Thyroid gland (tissue), 4 donors: ENCODE measurements at regions not wholly inside any gene's neighbourhood (a gene's known extent, or its start where the extent isn't known, plus 50 kb on each side); places are given as distances from the start of the nearest gene placed in this dataset.
"Not testable (repeated sequence)": the region's sequence is repeated elsewhere in the genome, so short reads cannot be mapped to it uniquely, and the experiment has no call there.

ENCODE experiments used
- DNase-seq, 2 donors: peaks; one replicate each; pipeline ENCODE4 v3.0.0-alpha.2; 2019
- H3K27ac ChIP-seq, 3 donors: fragments of 200-600 bp; sonication (generic); 1 replicate in 2 of 3; 2 replicates in 1 of 3; pipeline ENCODE4 v1.5.1; 2016 to 2019; ENCODE audit warnings: mild to moderate bottlenecking in 1 of 3, moderate library complexity in 1 of 3
- H3K27me3 ChIP-seq: fragments of 200-600 bp; sonication (generic); one replicate; pipeline ENCODE4 v1.5.1; 2019
- H3K36me3 ChIP-seq, 2 donors: fragments of 200-600 bp; sonication (generic); one replicate each; pipeline ENCODE4 v1.5.1; 2016 to 2019
- H3K4me1 ChIP-seq, 2 donors: fragments of 200-600 bp; sonication (generic); one replicate each; pipeline ENCODE4 v1.5.1; 2017 to 2019
- H3K4me3 ChIP-seq, 3 donors: fragments of 200-600 bp; sonication (generic); replicated peaks in 1 of 3; 1 replicate in 2 of 3; 2 replicates in 1 of 3; pipeline ENCODE4 v1.5.1; 2016; ENCODE audit warnings: mild to moderate bottlenecking in 1 of 3
- H3K9me3 ChIP-seq: fragments of 200-600 bp; sonication (generic); one replicate; pipeline ENCODE4 v1.5.1; 2017
- POLR2A ChIP-seq, 2 donors: fragments of 450-650 bp; IDR thresholded peaks; one replicate each; pipeline ENCODE4 v1.6.1; 2017; ENCODE audit warnings: antibody characterized with exemption in 2 of 2, mild to moderate bottlenecking in 2 of 2, moderate library complexity in 1 of 2
- WGBS, 2 donors: methylation state at CpG; one replicate each; pipeline ENCODE4 v1.1.5; 2017; 5-methylcytosine and 5-hydroxymethylcytosine counted together
- intact Hi-C: fragments of 100-400 bp; cut with DNase I; formaldehyde crosslinking; loops from one replicate; pipeline ENCODE4 v1.15.1; 2023
- TF ChIP-seq, protein P1 (sequence below), 6 experiments: fragments of 200-600 bp in 3 of 6; fragments of 450-650 bp in 3 of 6; sonication (generic) in 3 of 6; IDR thresholded peaks; one replicate each; pipeline ENCODE4 v1.5.1; 2016 to 2019; ENCODE audit warnings: antibody characterized with exemption in 6 of 6, mild to moderate bottlenecking in 2 of 6, inconsistent platforms in 1 of 6, moderate library complexity in 1 of 6

- DNase-seq, result no peak
- Histone ChIP-seq H3K9me3 (no peaks in the 10 kb centered on the region), H3K27ac (no peak overlapping the region), H3K4me1 (no peaks in the 10 kb centered on the region), H3K27me3 (no peaks in the 10 kb centered on the region), H3K36me3 (no peaks in the 10 kb centered on the region), H3K4me3 (no peak overlapping the region)
- TF ChIP-seq, protein P1, sequence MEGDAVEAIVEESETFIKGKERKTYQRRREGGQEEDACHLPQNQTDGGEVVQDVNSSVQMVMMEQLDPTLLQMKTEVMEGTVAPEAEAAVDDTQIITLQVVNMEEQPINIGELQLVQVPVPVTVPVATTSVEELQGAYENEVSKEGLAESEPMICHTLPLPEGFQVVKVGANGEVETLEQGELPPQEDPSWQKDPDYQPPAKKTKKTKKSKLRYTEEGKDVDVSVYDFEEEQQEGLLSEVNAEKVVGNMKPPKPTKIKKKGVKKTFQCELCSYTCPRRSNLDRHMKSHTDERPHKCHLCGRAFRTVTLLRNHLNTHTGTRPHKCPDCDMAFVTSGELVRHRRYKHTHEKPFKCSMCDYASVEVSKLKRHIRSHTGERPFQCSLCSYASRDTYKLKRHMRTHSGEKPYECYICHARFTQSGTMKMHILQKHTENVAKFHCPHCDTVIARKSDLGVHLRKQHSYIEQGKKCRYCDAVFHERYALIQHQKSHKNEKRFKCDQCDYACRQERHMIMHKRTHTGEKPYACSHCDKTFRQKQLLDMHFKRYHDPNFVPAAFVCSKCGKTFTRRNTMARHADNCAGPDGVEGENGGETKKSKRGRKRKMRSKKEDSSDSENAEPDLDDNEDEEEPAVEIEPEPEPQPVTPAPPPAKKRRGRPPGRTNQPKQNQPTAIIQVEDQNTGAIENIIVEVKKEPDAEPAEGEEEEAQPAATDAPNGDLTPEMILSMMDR (IDR thresholded peaks at IDR 0.05), result no peak
- TF ChIP-seq POLR2A (IDR thresholded peaks at IDR 0.05), result no peak
- intact Hi-C loops, result no loop called here
- WGBS, 2 donors, result 70 to 71% methylated on average over 2 of the region's 2 CpGs
Measured at GRCh38 chr7:118863966-118864365, 639.5 kb downstream of the ANKRD7 start.

- Histone ChIP-seq H3K27me3 (no peaks in the 10 kb centered on the region), H3K9me3 (no peaks in the 10 kb centered on the region), H3K36me3 (no peaks in the 10 kb centered on the region), H3K4me3 (no peak overlapping the region), H3K4me1 (no peaks in the 10 kb centered on the region), H3K27ac (no peak overlapping the region)
- WGBS, 2 donors, result 62 to 65% methylated on average over 3 of the region's 3 CpGs
- intact Hi-C loops, result no loop called here
- DNase-seq, result no peak
- TF ChIP-seq POLR2A (IDR thresholded peaks at IDR 0.05), result no peak
- TF ChIP-seq, protein P1 (IDR thresholded peaks at IDR 0.05), result no peak
Measured at GRCh38 chr7:118867860-118868259, 643.4 kb downstream of the ANKRD7 start.

DNA sequence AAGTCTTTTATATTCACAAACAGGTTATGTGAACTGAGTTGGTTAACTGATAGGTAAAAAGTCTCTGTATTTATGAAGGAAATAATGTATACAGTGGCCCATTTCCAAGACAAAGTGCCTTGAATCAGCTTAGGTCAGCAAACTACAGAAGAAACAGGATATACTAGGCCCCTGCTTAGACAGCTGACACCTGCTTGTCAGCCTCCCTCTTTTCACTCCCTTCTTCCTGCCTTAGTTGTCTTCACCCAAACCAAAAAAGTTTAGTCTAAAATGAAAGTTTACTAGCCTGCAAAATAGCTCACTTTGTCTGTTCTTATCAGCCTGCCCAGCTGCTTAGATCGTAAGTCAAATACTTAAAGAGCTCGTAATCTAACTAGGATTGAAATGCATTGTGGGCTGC lies 644.6 kb downstream of the ANKRD7 start:
- H3K4me3 ChIP-seq, H3K27ac ChIP-seq, H3K4me1 ChIP-seq, intact Hi-C loops, H3K9me3 ChIP-seq, DNase-seq, H3K27me3 ChIP-seq, H3K36me3 ChIP-seq: not testable (repeated sequence)
- 87 to 91% methylated on average over 2 of the region's 2 CpGs for WGBS, 2 donors

- 82 to 87% methylated on average over 4 of the region's 4 CpGs for WGBS, 2 donors
- no peaks in the 10 kb centered on the region for H3K4me1 ChIP-seq
- no peak overlapping the region for H3K4me3 ChIP-seq
- H3K36me3 ChIP-seq, result no peaks in the 10 kb centered on the region
- H3K9me3 ChIP-seq, result no peaks in the 10 kb centered on the region
- no peak for DNase-seq
- H3K27me3 ChIP-seq, result no peaks in the 10 kb centered on the region
- no peak overlapping the region for H3K27ac ChIP-seq
- no peak for TF ChIP-seq POLR2A (IDR thresholded peaks at IDR 0.05)
- TF ChIP-seq, protein P1 (IDR thresholded peaks at IDR 0.05), result no peak
- intact Hi-C loops, result no loop called here
Measured at GRCh38 chr7:118870187-118870586, 645.7 kb downstream of the ANKRD7 start.

DNA sequence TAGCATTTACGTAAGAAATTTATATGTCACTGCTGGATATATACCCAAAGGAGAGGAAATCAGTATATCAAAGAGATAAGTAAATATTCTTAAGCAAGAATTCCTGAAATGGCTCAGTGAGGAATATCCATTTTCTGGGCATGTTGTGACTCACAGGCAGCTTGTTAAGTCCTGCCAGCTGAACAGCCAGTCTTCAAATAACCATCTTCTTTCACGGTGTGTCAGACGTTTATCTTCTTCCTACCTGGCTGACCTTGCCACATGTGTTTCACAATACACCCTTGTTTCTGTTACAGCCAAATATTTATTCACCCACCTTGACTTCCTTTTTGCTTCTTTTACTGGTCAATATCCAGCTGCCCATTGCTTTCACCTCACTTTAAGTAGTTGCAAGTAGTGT lies 648.1 kb downstream of the ANKRD7 start:
- TF ChIP-seq, protein P1 (IDR thresholded peaks at IDR 0.05), result no peak
- no peak for TF ChIP-seq POLR2A (IDR thresholded peaks at IDR 0.05)
- no peaks in the 10 kb centered on the region for H3K9me3 ChIP-seq
- no peaks in the 10 kb centered on the region for H3K36me3 ChIP-seq
- no peak for DNase-seq
- intact Hi-C loops, result no loop called here
- H3K27ac ChIP-seq, result no peak overlapping the region
- 51 to 53% methylated on average over 3 of the region's 3 CpGs for WGBS, 2 donors
- H3K27me3 ChIP-seq, result no peaks in the 10 kb centered on the region
- H3K4me1 ChIP-seq, result no peaks in the 10 kb centered on the region
- H3K4me3 ChIP-seq, result no peak overlapping the region

- no peak for TF ChIP-seq POLR2A (IDR thresholded peaks at IDR 0.05)
- TF ChIP-seq, protein P1 (IDR thresholded peaks at IDR 0.05), result no peak
- 83 to 90% methylated on average over 2 of the region's 2 CpGs for WGBS, 2 donors
- no peaks in the 10 kb centered on the region for H3K9me3 ChIP-seq
- H3K27me3 ChIP-seq, result no peaks in the 10 kb centered on the region
- intact Hi-C loops, result no loop called here
- H3K4me3 ChIP-seq, result no peak overlapping the region
- no peaks in the 10 kb centered on the region for H3K4me1 ChIP-seq
- DNase-seq, result no peak
- H3K36me3 ChIP-seq, result no peaks in the 10 kb centered on the region
- no peak overlapping the region for H3K27ac ChIP-seq
Measured at GRCh38 chr7:118877187-118877586, 652.7 kb downstream of the ANKRD7 start.
